ENCODE measurements at regions not wholly inside any gene's neighbourhood (a gene's known extent, or its start where the extent isn't known, plus 50 kb on each side); places are given as distances from the start of the nearest gene placed in this dataset.
"Not testable (repeated sequence)": the region's sequence is repeated elsewhere in the genome, so short reads cannot be mapped to it uniquely, and the experiment has no call there.

- no peak for DNase-seq (ENCODE audit: low read depth in 4 of 4, low spot score in 2 of 4)
Measured at GRCh38 chr2:223176970-223177369, 125.0 kb downstream of the KCNE4 start.

GRCh38 chr2:223180463-223180862 lies 128.5 kb downstream of the KCNE4 start:
- DNase-seq (ENCODE audit: low read depth in 4 of 4, low spot score in 2 of 4), result no peak

GRCh38 chr2:223181561-223181960 lies 129.6 kb downstream of the KCNE4 start:
- no peak for DNase-seq (ENCODE audit: low read depth in 4 of 4, low spot score in 2 of 4)

- DNase-seq (ENCODE audit: low read depth in 4 of 4, low spot score in 2 of 4), result no peak
Measured at GRCh38 chr2:223182356-223182755, 130.4 kb downstream of the KCNE4 start.

- no peak for DNase-seq (ENCODE audit: low read depth in 4 of 4, low spot score in 2 of 4)
Measured at GRCh38 chr2:223185638-223186037, 133.6 kb downstream of the KCNE4 start.

- no peak for DNase-seq (ENCODE audit: low read depth in 4 of 4, low spot score in 2 of 4)
Measured at GRCh38 chr2:223187256-223187655, 135.3 kb downstream of the KCNE4 start.

GRCh38 chr2:223190561-223191206 lies 138.7 kb downstream of the KCNE4 start:
- DNase-seq (ENCODE audit: low read depth in 4 of 4, low spot score in 2 of 4), result not testable (repeated sequence)

GRCh38 chr2:223196331-223196730 lies 144.3 kb downstream of the KCNE4 start:
- no peak for DNase-seq (ENCODE audit: low read depth in 4 of 4, low spot score in 2 of 4)

GRCh38 chr2:223197046-223197445 lies 145.1 kb downstream of the KCNE4 start:
- no peak for DNase-seq (ENCODE audit: low read depth in 4 of 4, low spot score in 2 of 4)

GRCh38 chr2:223199531-223200515 lies 147.8 kb downstream of the KCNE4 start:
- no peak for DNase-seq (ENCODE audit: low read depth in 4 of 4, low spot score in 2 of 4)

- no peak for DNase-seq (ENCODE audit: low read depth in 4 of 4, low spot score in 2 of 4)
Measured at GRCh38 chr2:223203971-223204929, 152.3 kb downstream of the KCNE4 start.

GRCh38 chr2:223210489-223210888 lies 158.5 kb downstream of the KCNE4 start:
- DNase-seq (ENCODE audit: low read depth in 4 of 4, low spot score in 2 of 4), result no peak

- no peak for DNase-seq (ENCODE audit: low read depth in 4 of 4, low spot score in 2 of 4)
Measured at GRCh38 chr2:223214394-223215253, 162.6 kb downstream of the KCNE4 start.

- DNase-seq (ENCODE audit: low read depth in 4 of 4, low spot score in 2 of 4), result no peak
Measured at GRCh38 chr2:223215254-223215516, 163.2 kb downstream of the KCNE4 start.

GRCh38 chr2:223217373-223217772 lies 165.4 kb downstream of the KCNE4 start:
- DNase-seq (ENCODE audit: low read depth in 4 of 4, low spot score in 2 of 4), result no peak

- DNase-seq (ENCODE audit: low read depth in 4 of 4, low spot score in 2 of 4), result no peak
Measured at GRCh38 chr2:223218587-223219178, 166.7 kb downstream of the KCNE4 start.

GRCh38 chr2:223219872-223220657 lies 168.1 kb downstream of the KCNE4 start:
- no peak for DNase-seq (ENCODE audit: low read depth in 4 of 4, low spot score in 2 of 4)

GRCh38 chr2:223220658-223220925 lies 168.6 kb downstream of the KCNE4 start:
- no peak for DNase-seq (ENCODE audit: low read depth in 4 of 4, low spot score in 2 of 4)
